Endodermal cell (in vitro differentiated cells): ENCODE measurements at regions not wholly inside any gene's neighbourhood (a gene's known extent, or its start where the extent isn't known, plus 50 kb on each side); places are given as distances from the start of the nearest gene placed in this dataset.

Experiments
- DNase-seq: peaks from one replicate; pipeline ENCODE4 v3.0.0-alpha.2; 2017
- H3K27ac ChIP-seq: 2 replicates; pipeline ENCODE4 v1.5.1; 2013; ENCODE audit warnings: mild to moderate bottlenecking, low read depth, low read length, moderate library complexity
- H3K27me3 ChIP-seq: 2 replicates; pipeline ENCODE4 v1.6.1; 2013; ENCODE audit warnings: mild to moderate bottlenecking, low read length, moderate library complexity; ENCODE audit not compliant: insufficient read depth, control insufficient read depth, poor library complexity, severe bottlenecking
- H3K36me3 ChIP-seq: 2 replicates; pipeline ENCODE4 v1.7.0; 2013; ENCODE audit warnings: mild to moderate bottlenecking, low read length, moderate library complexity; ENCODE audit not compliant: control insufficient read depth, insufficient read depth
- H3K4me1 ChIP-seq: one replicate; pipeline ENCODE4 v1.7.0; 2013; ENCODE audit warnings: low read length; ENCODE audit not compliant: control insufficient read depth, insufficient read depth
- H3K4me3 ChIP-seq: 2 replicates; pipeline ENCODE4 v1.5.1; 2013; ENCODE audit warnings: mild to moderate bottlenecking, low read length, moderate library complexity
- H3K9ac ChIP-seq: 2 replicates; pipeline ENCODE4 v1.6.1; 2013; ENCODE audit warnings: mild to moderate bottlenecking, low read length, moderate library complexity; ENCODE audit not compliant: poor library complexity, severe bottlenecking; ENCODE audit errors: extremely low read depth
- H3K9me3 ChIP-seq: 2 replicates; pipeline ENCODE4 v1.6.1; 2013; ENCODE audit warnings: mild to moderate bottlenecking, low read length, moderate library complexity; ENCODE audit not compliant: control insufficient read depth
- H3K27ac Mint-ChIP-seq: 2 replicates; pipeline ENCODE4 v1.8.0; 2020; ENCODE audit warnings: mixed read lengths
- H3K27me3 Mint-ChIP-seq: 2 replicates; pipeline ENCODE4 v1.8.0; 2021; ENCODE audit warnings: mild to moderate bottlenecking, mixed read lengths; ENCODE audit not compliant: insufficient read depth
- H3K36me3 Mint-ChIP-seq: 2 replicates; pipeline ENCODE4 v1.8.0; 2020; ENCODE audit warnings: low read depth, mixed read lengths
- H3K4me1 Mint-ChIP-seq: 2 replicates; pipeline ENCODE4 v1.8.0; 2020; ENCODE audit warnings: mixed read lengths
- H3K4me3 Mint-ChIP-seq: 2 replicates; pipeline ENCODE4 v1.8.0; 2020; ENCODE audit warnings: mild to moderate bottlenecking, moderate library complexity, mixed read lengths
- H3K9me3 Mint-ChIP-seq: 2 replicates; pipeline ENCODE4 v1.8.0; 2020; ENCODE audit warnings: mild to moderate bottlenecking, mixed read lengths
- WGBS, 2 experiments: methylation state at CpG; one replicate each; pipeline versions ENCODE4 v1.1.5 to v1.1.7; 2013; ENCODE audit warnings: missing lambda C conversion rate in 2 of 2, mixed read lengths in 1 of 2; ENCODE audit not compliant: insufficient coverage in 1 of 2, insufficient read length in 1 of 2; 5-methylcytosine and 5-hydroxymethylcytosine counted together
- TF ChIP-seq, protein P1 (sequence below): fragments of 200-600 bp; sonication (generic); conservative IDR thresholded peaks from 2 replicates; pipeline ENCODE4 v1.5.0; 2021; ENCODE audit warnings: antibody characterized with exemption, mild to moderate bottlenecking

- Histone ChIP-seq H3K27me3 (no peaks in the 10 kb centered on the region), H3K9ac (no peak overlapping the region), H3K4me3 (no peak overlapping the region), H3K9me3 (no peaks in the 10 kb centered on the region), H3K27ac (no peak overlapping the region), H3K36me3 (no peaks in the 10 kb centered on the region), H3K4me1 (no peaks in the 10 kb centered on the region)
- Mint-ChIP-seq H3K4me1 (no peaks in the 10 kb centered on the region), H3K9me3 (no peaks in the 10 kb centered on the region), H3K4me3 (no peak overlapping the region), H3K36me3 (no peaks in the 10 kb centered on the region), H3K27ac (no peak overlapping the region), H3K27me3 (peaks cover 2% of the 10 kb centered on the region)
- WGBS, 2 experiments: 67 to 86% methylated on average over 1 of the region's 1 CpG
- TF ChIP-seq, protein P1, sequence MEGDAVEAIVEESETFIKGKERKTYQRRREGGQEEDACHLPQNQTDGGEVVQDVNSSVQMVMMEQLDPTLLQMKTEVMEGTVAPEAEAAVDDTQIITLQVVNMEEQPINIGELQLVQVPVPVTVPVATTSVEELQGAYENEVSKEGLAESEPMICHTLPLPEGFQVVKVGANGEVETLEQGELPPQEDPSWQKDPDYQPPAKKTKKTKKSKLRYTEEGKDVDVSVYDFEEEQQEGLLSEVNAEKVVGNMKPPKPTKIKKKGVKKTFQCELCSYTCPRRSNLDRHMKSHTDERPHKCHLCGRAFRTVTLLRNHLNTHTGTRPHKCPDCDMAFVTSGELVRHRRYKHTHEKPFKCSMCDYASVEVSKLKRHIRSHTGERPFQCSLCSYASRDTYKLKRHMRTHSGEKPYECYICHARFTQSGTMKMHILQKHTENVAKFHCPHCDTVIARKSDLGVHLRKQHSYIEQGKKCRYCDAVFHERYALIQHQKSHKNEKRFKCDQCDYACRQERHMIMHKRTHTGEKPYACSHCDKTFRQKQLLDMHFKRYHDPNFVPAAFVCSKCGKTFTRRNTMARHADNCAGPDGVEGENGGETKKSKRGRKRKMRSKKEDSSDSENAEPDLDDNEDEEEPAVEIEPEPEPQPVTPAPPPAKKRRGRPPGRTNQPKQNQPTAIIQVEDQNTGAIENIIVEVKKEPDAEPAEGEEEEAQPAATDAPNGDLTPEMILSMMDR: no peak
- no peak for DNase-seq
Observed at GRCh38 chr10:2955064-2955463, 112.3 kb upstream of the PFKP start.

DNA sequence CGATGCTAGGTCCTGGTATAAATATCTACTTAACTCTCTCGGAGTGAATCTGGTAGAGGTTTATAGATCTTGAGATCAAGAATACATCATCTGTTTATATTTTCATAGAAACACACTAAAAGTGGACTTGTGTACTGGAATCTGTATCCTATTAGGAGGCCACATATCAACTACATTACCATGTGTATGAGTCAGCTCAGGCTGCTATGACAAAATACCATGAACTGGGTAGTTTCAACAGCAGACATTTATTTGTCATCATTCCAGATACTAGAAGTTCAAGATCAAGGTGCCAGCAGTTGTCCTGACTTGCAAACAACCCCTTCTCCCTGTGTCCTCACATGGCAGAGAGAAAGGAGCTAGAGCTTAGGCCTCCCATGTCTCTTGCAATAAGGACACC lies 113.9 kb upstream of the PFKP start:
- Histone ChIP-seq H3K4me1 (no peaks in the 10 kb centered on the region), H3K27ac (no peak overlapping the region), H3K36me3 (no peaks in the 10 kb centered on the region), H3K27me3 (no peaks in the 10 kb centered on the region), H3K9me3 (no peaks in the 10 kb centered on the region), H3K9ac (no peak overlapping the region), H3K4me3 (no peak overlapping the region)
- Mint-ChIP-seq H3K4me3 (no peak overlapping the region), H3K4me1 (no peaks in the 10 kb centered on the region), H3K36me3 (no peaks in the 10 kb centered on the region), H3K27me3 (peaks cover 2% of the 10 kb centered on the region), H3K9me3 (no peaks in the 10 kb centered on the region), H3K27ac (no peak overlapping the region)
- TF ChIP-seq, protein P1: no peak
- no peak for DNase-seq
- 92% methylated on average over 2 of the region's 2 CpGs; no CpG with 5 or more reads in 1 of the 2 experiments for WGBS, 2 experiments

- peaks cover 2% of the 10 kb centered on the region for H3K27me3 Mint-ChIP-seq
- TF ChIP-seq, protein P1: no peak
Observed at GRCh38 chr10:2951235-2951835, 116.0 kb upstream of the PFKP start.

More at GRCh38 chr10:2951235-2951835, 116.0 kb upstream of the PFKP start:
- no peaks in the 10 kb centered on the region for H3K36me3 ChIP-seq
- no peak overlapping the region for H3K27ac Mint-ChIP-seq
- no peaks in the 10 kb centered on the region for H3K36me3 Mint-ChIP-seq
- no peak overlapping the region for H3K4me3 Mint-ChIP-seq
- H3K27ac ChIP-seq: no peak overlapping the region
- H3K4me1 ChIP-seq: no peaks in the 10 kb centered on the region
- DNase-seq: no peak
- H3K9me3 ChIP-seq: no peaks in the 10 kb centered on the region
- H3K9me3 Mint-ChIP-seq: peaks cover 4% of the 10 kb centered on the region
- no peaks in the 10 kb centered on the region for H3K4me1 Mint-ChIP-seq
- H3K27me3 ChIP-seq: no peaks in the 10 kb centered on the region
- 92% methylated on average over 10 of the region's 10 CpGs for WGBS, 2 experiments
- H3K4me3 ChIP-seq: no peak overlapping the region
- no peak overlapping the region for H3K9ac ChIP-seq
